ENCODE measurements at regions not wholly inside any gene's neighbourhood (a gene's known extent, or its start where the extent isn't known, plus 50 kb on each side); places are given as distances from the start of the nearest gene placed in this dataset.

GRCh38 chr7:20064974-20065862, 152.0 kb downstream of the MACC1 start:
- Histone ChIP-seq H3K27ac (ENCODE audit: extremely low read depth, low read depth, low read length) (no peak overlapping the region), H3K4me3 (ENCODE audit: low read depth, low read length) (no peak overlapping the region), H3K36me3 (ENCODE audit: control insufficient read depth in 2 of 2, insufficient read depth in 1 of 2, low read length in 2 of 2) (no peaks in the 10 kb centered on the region), H3K9me3 (ENCODE audit: control insufficient read depth, insufficient read depth, low read depth, low read length) (no peaks in the 10 kb centered on the region), H3K4me1 (ENCODE audit: control insufficient read depth, insufficient read depth, low read length) (no peaks in the 10 kb centered on the region)
- POLR2A ChIA-PET: no interaction called here
- CTCF ChIA-PET: no interaction called here
- TF ChIP-seq ZNF24 (tag by site-specific recombination; IDR thresholded peaks at IDR 0.05): no peak
- no peak for TF ChIP-seq ZBTB11 (tag by site-specific recombination; conservative IDR thresholded peaks at IDR 0.05; ENCODE audit: low read depth)
- TF ChIP-seq ZBTB44 (tag by site-specific recombination; IDR thresholded peaks at IDR 0.05): no peak
- TF ChIP-seq KLF7 (tag by site-specific recombination; IDR thresholded peaks at IDR 0.05; ENCODE audit: borderline replicate concordance): no peak
- no peak for TF ChIP-seq ZFP69B (tag by site-specific recombination; IDR thresholded peaks at IDR 0.05)
- no peak for TF ChIP-seq ZNF701 (tag by site-specific recombination; IDR thresholded peaks at IDR 0.05)
- TF ChIP-seq TSHZ1 (tag by site-specific recombination; IDR thresholded peaks at IDR 0.05; ENCODE audit: borderline replicate concordance): no peak

- ChIA-PET CTCF (no interaction called here), POLR2A (no interaction called here)
- Histone ChIP-seq H3K27ac (ENCODE audit: extremely low read depth, low read depth, low read length) (no peak overlapping the region), H3K4me1 (ENCODE audit: control insufficient read depth, insufficient read depth, low read length) (no peaks in the 10 kb centered on the region), H3K4me3 (ENCODE audit: low read depth, low read length) (no peak overlapping the region), H3K9me3 (ENCODE audit: control insufficient read depth, insufficient read depth, low read depth, low read length) (no peaks in the 10 kb centered on the region), H3K36me3 (ENCODE audit: control insufficient read depth in 2 of 2, insufficient read depth in 1 of 2, low read length in 2 of 2) (no peaks in the 10 kb centered on the region)
- TF ChIP-seq KLF16 (tag by site-specific recombination; IDR thresholded peaks at IDR 0.05) (no peak), ZNF24 (tag by site-specific recombination; IDR thresholded peaks at IDR 0.05) (no peak), ZNF214 (tag by site-specific recombination; IDR thresholded peaks at IDR 0.05; ENCODE audit: borderline replicate concordance) (no peak), ZNF677 (tag by site-specific recombination; IDR thresholded peaks at IDR 0.05) (no peak)
These were observed 152.8 kb downstream of the MACC1 start for GRCh38 chr7:20064181-20064970.

Measured in HEK293 (cell line).